ENCODE measurements at regions not wholly inside any gene's neighbourhood (a gene's known extent, or its start where the extent isn't known, plus 50 kb on each side); places are given as distances from the start of the nearest gene placed in this dataset.

- no peak overlapping the region for H3K4me2 ChIP-seq
- H3K9me2 ChIP-seq (ENCODE audit: insufficient read depth), result 0 out of 2 replicates have a peak, but pooled peaks cover 9% of the 10 kb centered on the region
- no peaks in the 10 kb centered on the region for H3K27me3 ChIP-seq (ENCODE audit: insufficient read depth)
- Mint-ChIP-seq H3K9me3 (no peaks in the 10 kb centered on the region), H3K27me3 (ENCODE audit: insufficient read depth, low read depth, poor library complexity) (peaks cover 4% of the 10 kb centered on the region), H3K36me3 (ENCODE audit: low read depth) (no peaks in the 10 kb centered on the region), H3K4me1 (no peaks in the 10 kb centered on the region), H3K4me3 (no peak overlapping the region), H3K27ac (no peak overlapping the region)
- no peak overlapping the region for H3K27ac ChIP-seq (ENCODE audit: low read depth)
- ATAC-seq, result no peak
- no peak for DNase-seq (ENCODE audit: low spot score)
- H3F3A ChIP-seq (replicated peaks; ENCODE audit: low read depth), result no peaks in the 10 kb centered on the region
- no peaks in the 10 kb centered on the region for H4K20me1 ChIP-seq (replicated peaks; ENCODE audit: insufficient read depth)
- H3K4me1 ChIP-seq (ENCODE audit: insufficient read depth), result no peaks in the 10 kb centered on the region
- no peak overlapping the region for H2AFZ ChIP-seq
- H3K79me2 ChIP-seq (replicated peaks; ENCODE audit: insufficient read depth), result no peaks in the 10 kb centered on the region
- no peaks in the 10 kb centered on the region for H3K36me3 ChIP-seq (ENCODE audit: insufficient read depth)
- H3K4me3 ChIP-seq, result no peak overlapping the region
- TF ChIP-seq ETS1 (IDR thresholded peaks at IDR 0.05) (no peak), EZH2phosphoT487 (IDR thresholded peaks at IDR 0.05; ENCODE audit: unreplicated experiment) (no peak), ZNF114 (CRISPR knock-in tag; IDR thresholded peaks at IDR 0.05) (no peak), POLR2AphosphoS5 (IDR thresholded peaks at IDR 0.05; ENCODE audit: low read depth) (no peak)
Observed at GRCh38 chr10:121199081-121199480, 347.9 kb downstream of the WDR11 start.

- Mint-ChIP-seq H3K27ac (no peak overlapping the region), H3K4me3 (no peak overlapping the region), H3K9me3 (no peaks in the 10 kb centered on the region), H3K36me3 (ENCODE audit: low read depth) (no peaks in the 10 kb centered on the region), H3K4me1 (no peaks in the 10 kb centered on the region), H3K27me3 (ENCODE audit: insufficient read depth, low read depth, poor library complexity) (peaks cover 2% of the 10 kb centered on the region)
- no peak overlapping the region for H2AFZ ChIP-seq
- no peaks in the 10 kb centered on the region for H3K79me2 ChIP-seq (replicated peaks; ENCODE audit: insufficient read depth)
- 0 out of 2 replicates have a peak, but pooled peaks cover 5% of the 10 kb centered on the region for H3K9me2 ChIP-seq (ENCODE audit: insufficient read depth)
- H3K4me1 ChIP-seq (ENCODE audit: insufficient read depth), result no peaks in the 10 kb centered on the region
- ATAC-seq (no peak), DNase-seq (ENCODE audit: low spot score) (no peak)
- H3K4me2 ChIP-seq, result no peak overlapping the region
- no peak overlapping the region for H3K4me3 ChIP-seq
- no peak overlapping the region for H3K27ac ChIP-seq (ENCODE audit: low read depth)
- H3K27me3 ChIP-seq (ENCODE audit: insufficient read depth), result no peaks in the 10 kb centered on the region
- no peaks in the 10 kb centered on the region for H3K36me3 ChIP-seq (ENCODE audit: insufficient read depth)
- no peaks in the 10 kb centered on the region for H3F3A ChIP-seq (replicated peaks; ENCODE audit: low read depth)
- no peaks in the 10 kb centered on the region for H4K20me1 ChIP-seq (replicated peaks; ENCODE audit: insufficient read depth)
- TF ChIP-seq ETS1 (IDR thresholded peaks at IDR 0.05) (no peak), ZNF462 (CRISPR knock-in tag; IDR thresholded peaks at IDR 0.05) (no peak), REST (IDR thresholded peaks at IDR 0.05; ENCODE audit: unreplicated experiment) (no peak), STAT1 (IDR thresholded peaks at IDR 0.05; ENCODE audit: unreplicated experiment) (no peak), CREB1 (CRISPR knock-in tag; IDR thresholded peaks at IDR 0.05; ENCODE audit: low read depth) (no peak), EZH2 (IDR thresholded peaks at IDR 0.05; ENCODE audit: low read depth, unreplicated experiment) (no peak), NANOG (IDR thresholded peaks at IDR 0.05; ENCODE audit: borderline replicate concordance) (no peak), ZNF331 (CRISPR knock-in tag; IDR thresholded peaks at IDR 0.05; ENCODE audit: low read depth) (no peak), POLR2AphosphoS5 (IDR thresholded peaks at IDR 0.05; ENCODE audit: low read depth) (no peak)
Observed at GRCh38 chr10:121205625-121206024, 354.5 kb downstream of the WDR11 start.

Measured in GM23338 (cell line).